Stimulated activated CD8-positive, alpha-beta memory T cell treated with anti-CD3 and anti-CD28 coated beads, Interleukin-4, amount 100 ng/mL, for 24 hours (primary cell): ENCODE measurements at regions not wholly inside any gene's neighbourhood (a gene's known extent, or its start where the extent isn't known, plus 50 kb on each side); places are given as distances from the start of the nearest gene placed in this dataset.

Source experiments
- DNase-seq: peaks from one replicate; pipeline ENCODE4 v3.0.0-alpha.2; 2020; ENCODE audit warnings: low read depth

DNA sequence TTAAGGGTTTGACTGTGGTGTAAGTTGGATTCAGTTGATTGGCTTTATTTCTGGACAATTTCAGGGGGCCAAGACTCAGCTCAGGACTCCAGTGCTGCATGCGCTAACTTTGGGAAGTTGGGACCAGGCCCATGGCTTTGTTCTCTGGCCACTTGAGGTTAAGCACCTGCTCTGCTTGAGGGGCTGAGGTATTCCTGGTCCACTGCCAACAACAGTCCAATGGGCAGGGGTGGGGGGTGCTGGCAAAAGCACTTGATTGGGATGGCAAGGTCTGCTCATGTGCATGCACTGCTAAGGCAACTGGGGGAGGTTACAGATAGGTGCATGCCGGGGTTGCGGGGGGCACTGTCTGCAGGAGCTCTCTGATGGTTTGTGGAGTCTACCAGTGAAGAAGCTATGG is 52.6 kb upstream of the ASB17 start:
- no peak for DNase-seq

DNA sequence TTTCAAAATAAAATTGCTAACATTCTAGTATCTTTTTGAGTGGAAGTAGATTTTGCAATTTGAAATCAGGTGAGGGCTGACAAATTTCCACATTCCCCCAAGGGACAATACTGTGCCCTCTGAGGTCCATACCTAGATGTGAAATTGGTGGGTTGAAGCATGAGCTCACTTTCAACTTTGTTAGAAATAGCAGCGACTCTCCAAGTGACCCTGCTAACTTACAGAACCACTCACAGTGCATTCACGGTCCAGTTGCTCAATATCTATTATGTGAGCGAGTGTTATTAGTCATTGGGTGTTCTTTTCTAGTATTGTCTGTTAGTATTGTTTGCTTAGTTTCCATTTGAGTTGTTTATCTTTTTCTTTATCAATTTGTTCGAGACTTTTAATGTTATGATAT is 53.6 kb upstream of the ASB17 start:
- DNase-seq = no peak

GRCh38 chr1:75986478-75986877 is 54.3 kb upstream of the ASB17 start:
- DNase-seq = no peak

DNA sequence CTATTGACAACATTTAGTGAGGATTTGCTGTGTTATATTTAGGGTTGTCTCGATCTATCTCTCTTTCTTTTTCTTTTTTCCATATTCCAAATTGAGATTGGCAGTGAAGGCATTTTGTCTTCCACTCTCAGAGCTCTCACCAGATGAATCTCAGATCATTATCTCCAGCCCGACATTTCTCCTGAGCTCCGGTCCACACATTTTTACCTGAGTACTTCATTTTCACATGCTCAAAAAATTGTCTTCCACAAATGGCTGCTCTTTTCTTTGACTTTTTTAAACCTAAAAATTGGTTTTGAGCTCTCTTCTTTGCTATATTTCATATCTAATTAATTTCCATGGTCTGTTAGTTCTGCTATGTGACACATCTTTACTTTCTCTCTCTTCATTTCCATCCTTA is 56.9 kb upstream of the ASB17 start:
- no peak for DNase-seq

- no peak for DNase-seq
Measured at GRCh38 chr1:75990686-75991085, 58.5 kb upstream of the ASB17 start.

GRCh38 chr1:75991497-75992114 is 59.4 kb upstream of the ASB17 start:
- DNase-seq = peak; percentile 54

DNA sequence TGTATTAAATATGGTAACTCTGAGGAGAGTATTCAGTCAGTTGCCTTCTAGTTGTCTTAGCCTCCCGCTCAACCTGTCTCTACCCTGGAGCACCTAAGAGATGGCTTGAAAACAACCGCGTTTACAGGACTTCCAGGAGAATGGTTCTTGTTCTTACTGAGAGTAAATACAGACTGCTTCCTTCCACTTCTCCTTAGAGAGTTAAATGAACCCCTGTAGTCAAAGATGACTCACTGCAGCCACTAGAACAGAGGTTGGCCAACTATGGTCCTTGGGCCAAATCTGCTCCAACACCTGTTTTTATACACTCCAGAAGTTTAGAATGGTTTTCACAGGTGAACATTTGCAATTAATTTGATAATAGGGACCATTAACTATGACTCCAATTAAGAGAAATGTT is 60.1 kb upstream of the ASB17 start:
- DNase-seq = no peak

DNA sequence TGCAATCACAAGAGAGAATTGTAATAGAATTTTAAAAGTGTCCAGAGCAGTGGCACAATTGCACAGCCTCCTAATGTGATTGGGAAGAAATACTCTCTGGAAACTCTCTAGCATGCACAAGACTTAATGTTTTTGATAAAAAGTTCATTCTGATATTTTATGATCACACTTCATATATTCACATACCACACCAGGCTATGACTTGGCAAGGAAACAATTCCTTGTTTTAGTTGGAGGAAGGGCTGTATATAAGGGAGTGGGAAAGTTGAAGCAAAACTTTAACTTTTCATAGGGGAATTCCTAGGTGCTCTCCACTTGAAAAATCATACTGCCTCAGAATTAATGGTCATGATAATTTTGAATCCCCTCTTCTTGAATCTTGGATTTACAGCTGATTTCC is 61.5 kb upstream of the ASB17 start:
- DNase-seq = no peak

GRCh38 chr1:75996196-75996595 is 64.0 kb upstream of the ASB17 start:
- DNase-seq = no peak

DNA sequence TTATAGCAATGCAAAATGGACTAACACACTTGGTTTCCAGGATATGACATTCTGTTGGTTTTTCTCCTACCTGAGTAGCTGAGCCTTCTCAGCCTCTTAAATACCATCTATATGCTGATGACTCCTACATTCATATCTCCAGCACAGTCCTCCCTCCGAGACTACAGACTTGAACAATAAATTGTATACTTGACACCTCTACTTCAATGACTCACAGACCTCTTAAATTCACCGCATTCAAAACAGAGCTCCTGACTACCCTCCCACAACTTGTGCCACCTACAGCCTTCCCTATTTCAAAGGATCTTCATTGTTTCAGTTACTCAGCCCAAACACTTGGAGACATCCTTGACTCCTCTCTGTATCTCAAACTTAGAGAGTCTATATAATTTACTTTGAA is 66.8 kb upstream of the ASB17 start:
- no peak for DNase-seq

GRCh38 chr1:76003946-76004345 is 70.6 kb upstream of the ST6GALNAC3 start:
- DNase-seq = no peak

DNA sequence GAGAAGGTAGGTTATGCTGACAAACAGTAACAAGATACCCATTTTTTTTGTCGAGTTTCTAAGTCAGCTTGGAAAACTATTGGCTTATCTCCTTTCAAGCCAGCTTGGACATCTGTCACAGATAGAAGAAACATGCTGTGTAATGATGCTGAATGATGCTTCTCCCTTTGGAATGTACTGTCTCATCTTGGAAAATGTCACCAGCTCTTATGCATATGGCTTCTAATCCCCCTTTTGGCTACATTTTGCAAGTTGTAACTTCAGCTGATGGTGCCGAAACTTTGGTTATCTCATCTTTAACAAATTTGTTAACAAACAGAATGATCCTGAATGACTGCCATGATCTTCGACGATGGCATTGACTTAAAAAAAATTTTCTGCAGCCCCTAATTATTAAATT is 68.8 kb upstream of the ST6GALNAC3 start:
- DNase-seq = no peak

GRCh38 chr1:76006234-76006633 is 68.3 kb upstream of the ST6GALNAC3 start:
- no peak for DNase-seq

- DNase-seq = no peak
Measured at GRCh38 chr1:76010802-76011201, 63.7 kb upstream of the ST6GALNAC3 start.

- no peak for DNase-seq
Measured at GRCh38 chr1:76012341-76013205, 62.0 kb upstream of the ST6GALNAC3 start.

GRCh38 chr1:76013206-76013581 is 61.4 kb upstream of the ST6GALNAC3 start:
- DNase-seq = no peak

- no peak for DNase-seq
Measured at GRCh38 chr1:76015478-76016103, 59.0 kb upstream of the ST6GALNAC3 start.

DNA sequence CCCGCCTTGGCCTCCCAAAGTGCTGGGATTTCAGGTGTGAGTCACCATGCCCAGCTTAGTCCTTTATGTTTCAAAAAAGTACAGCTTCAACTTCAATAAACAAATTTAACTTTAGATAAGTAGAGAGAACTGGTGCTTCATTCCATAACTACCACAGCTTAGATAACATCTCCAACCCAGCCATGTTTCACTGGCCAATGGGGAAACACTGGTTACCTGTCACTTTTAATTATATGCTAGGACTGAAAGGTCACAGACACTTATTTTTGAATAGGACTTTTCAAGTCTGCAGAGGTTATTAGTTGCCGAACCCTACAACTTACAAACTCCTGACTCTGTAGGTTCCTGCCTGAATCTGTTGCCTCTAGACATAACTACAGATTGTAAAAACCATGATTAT is 56.5 kb upstream of the ST6GALNAC3 start:
- DNase-seq = no peak

DNA sequence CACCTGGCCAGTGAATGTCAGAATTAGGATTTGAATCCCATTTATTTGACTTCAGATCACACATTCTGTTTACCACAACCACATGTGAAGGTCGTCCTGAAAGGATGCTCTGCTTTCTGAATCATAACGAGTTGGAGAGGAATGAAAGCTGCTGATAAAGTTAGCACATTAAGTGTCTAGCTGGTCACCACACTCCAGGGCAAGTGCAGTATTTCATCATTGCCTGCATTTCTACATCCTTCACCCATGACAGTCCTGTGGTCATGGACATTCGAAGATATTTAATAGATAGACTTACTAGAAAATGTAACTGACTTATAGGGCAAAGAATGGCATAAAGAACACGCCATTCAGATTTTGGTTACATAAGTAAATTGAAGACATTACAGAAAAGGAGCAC is 52.7 kb upstream of the ST6GALNAC3 start:
- DNase-seq = no peak

DNA sequence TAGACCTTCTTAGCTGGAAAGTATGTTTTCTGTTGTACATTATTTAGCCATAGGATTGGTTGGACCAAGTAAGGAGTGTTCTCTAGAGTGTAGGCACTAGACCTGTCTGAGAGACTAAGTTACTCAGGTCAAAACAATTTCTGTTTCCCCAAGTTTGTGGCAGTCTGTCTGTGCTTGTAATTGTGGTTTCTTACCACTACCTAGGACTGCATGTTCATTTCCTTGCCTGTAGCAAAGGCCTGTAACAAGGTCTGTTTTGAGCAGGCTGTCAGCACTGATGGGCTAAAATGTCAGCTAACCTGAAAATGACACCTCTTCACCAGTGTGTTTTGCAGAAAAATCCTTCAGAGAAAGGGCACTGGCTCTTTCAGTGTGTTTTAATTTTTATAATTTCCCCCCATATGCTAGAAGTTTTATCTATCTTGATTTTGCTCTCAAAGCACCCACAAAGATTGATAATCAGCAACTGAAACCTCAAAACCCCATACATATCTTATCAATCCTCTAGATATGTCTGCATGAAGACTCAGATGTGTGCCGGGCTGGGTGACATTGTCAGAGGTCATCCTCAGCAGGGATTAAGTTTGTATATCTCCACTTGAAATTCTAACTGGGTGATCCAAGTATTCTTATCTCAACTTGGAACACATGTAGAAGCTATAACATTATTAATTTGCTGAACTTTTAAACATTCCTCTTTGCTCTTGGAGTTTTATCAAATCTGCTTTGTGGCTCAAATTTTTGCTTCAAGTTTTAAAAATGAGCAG is 50.7 kb upstream of the ST6GALNAC3 start:
- DNase-seq = no peak
